Breast epithelium (tissue), 3 donors: ENCODE measurements at regions not wholly inside any gene's neighbourhood (a gene's known extent, or its start where the extent isn't known, plus 50 kb on each side); places are given as distances from the start of the nearest gene placed in this dataset.

ENCODE experiments used
- POLR2A ChIP-seq: fragments of 450-650 bp; IDR thresholded peaks from one replicate; pipeline ENCODE4 v1.6.1; 2016; ENCODE audit warnings: antibody characterized with exemption, mild to moderate bottlenecking, moderate library complexity
- POLR2AphosphoS5 ChIP-seq, 3 donors: sonication (generic); formaldehyde crosslinking; IDR thresholded peaks; one replicate each; pipeline ENCODE4 v1.6.1; 2017; ENCODE audit warnings: antibody characterized with exemption in 3 of 3
- TF ChIP-seq, protein P1 (sequence below), 3 donors: fragments of 450-650 bp; IDR thresholded peaks; one replicate each; pipeline ENCODE4 v1.5.1; 2016 to 2017; ENCODE audit warnings: antibody characterized with exemption in 3 of 3, mild to moderate bottlenecking in 3 of 3, moderate library complexity in 3 of 3

GRCh38 chr18:67376372-67376771 lies 140.1 kb downstream of the DSEL start:
- TF ChIP-seq, protein P1, sequence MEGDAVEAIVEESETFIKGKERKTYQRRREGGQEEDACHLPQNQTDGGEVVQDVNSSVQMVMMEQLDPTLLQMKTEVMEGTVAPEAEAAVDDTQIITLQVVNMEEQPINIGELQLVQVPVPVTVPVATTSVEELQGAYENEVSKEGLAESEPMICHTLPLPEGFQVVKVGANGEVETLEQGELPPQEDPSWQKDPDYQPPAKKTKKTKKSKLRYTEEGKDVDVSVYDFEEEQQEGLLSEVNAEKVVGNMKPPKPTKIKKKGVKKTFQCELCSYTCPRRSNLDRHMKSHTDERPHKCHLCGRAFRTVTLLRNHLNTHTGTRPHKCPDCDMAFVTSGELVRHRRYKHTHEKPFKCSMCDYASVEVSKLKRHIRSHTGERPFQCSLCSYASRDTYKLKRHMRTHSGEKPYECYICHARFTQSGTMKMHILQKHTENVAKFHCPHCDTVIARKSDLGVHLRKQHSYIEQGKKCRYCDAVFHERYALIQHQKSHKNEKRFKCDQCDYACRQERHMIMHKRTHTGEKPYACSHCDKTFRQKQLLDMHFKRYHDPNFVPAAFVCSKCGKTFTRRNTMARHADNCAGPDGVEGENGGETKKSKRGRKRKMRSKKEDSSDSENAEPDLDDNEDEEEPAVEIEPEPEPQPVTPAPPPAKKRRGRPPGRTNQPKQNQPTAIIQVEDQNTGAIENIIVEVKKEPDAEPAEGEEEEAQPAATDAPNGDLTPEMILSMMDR (IDR thresholded peaks at IDR 0.05) = no peak
- TF ChIP-seq POLR2A = no peak
- no peak for TF ChIP-seq POLR2AphosphoS5 (IDR thresholded peaks at IDR 0.05)
